T-helper 2 cell (primary cell): ENCODE measurements at regions not wholly inside any gene's neighbourhood (a gene's known extent, or its start where the extent isn't known, plus 50 kb on each side); places are given as distances from the start of the nearest gene placed in this dataset.

Experiments used
- DNase-seq, 5 experiments: peaks; one replicate each; pipeline versions ENCODE4 v3.0.0 to v3.0.0-alpha.2; 2012 to 2022

- DNase-seq: no peak
Measured at GRCh38 chr7:81648716-81649115, 121.1 kb downstream of the HGF start.

DNA sequence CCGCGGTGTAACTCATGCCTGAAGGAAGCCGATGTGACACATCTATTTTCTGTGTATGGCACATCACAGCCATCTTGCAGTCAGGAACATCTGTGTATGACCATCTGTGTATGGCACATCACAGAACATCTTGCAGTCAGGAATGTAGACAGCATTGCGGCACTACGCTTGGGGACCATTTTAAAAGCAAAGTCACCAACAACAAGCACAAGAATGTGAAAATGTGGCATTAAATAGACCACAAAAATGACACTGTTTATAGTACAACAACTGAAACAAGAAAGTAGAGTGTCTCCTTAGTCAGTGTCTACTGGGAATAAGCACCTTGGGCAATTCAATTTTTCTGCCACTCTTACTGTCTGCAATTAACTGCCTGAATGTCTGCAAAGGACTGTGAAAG lies 124.4 kb downstream of the HGF start:
- no peak for DNase-seq

DNA sequence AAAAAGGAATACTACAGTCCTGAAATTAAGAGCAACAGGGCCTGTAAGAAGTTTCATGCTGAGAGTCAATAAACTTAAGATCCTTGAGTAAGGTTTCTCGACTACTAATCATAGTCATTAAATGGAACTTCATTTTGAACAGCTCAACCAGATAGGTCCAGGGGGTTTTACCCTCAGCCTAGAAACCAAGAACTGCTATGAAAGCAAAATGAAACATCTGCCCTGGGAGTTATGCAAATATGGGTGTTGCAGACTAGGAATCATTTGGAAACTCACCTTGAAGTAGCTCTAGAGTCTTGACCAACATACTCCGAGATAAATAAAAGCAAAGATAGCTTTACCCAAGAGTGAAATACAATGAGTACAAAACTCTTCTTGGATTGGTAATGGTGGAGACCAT lies 128.0 kb downstream of the HGF start:
- DNase-seq: no peak

DNA sequence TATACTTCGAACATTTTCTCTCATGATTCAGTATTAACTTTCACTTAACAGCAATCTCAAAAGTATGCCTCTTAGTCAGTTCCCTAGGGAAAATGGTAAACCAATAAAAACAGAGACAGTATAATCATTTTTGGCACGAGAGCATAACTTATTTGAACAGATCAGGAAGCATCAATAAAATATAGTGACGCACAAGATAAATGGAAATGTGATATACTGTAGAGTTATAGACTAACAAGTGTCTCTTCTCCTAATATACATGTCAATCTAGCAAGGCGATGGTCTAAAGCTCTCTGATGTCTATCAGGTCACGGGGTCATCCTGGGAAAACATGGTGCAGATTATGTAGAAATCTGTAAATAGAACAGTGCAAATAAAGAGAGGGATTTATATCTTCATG lies 131.6 kb downstream of the HGF start:
- no peak for DNase-seq

- no peak for DNase-seq
Measured at GRCh38 chr7:81637534-81637933, 132.3 kb downstream of the HGF start.

- DNase-seq: no peak
Measured at GRCh38 chr7:81632418-81632817, 137.4 kb downstream of the HGF start.

DNA sequence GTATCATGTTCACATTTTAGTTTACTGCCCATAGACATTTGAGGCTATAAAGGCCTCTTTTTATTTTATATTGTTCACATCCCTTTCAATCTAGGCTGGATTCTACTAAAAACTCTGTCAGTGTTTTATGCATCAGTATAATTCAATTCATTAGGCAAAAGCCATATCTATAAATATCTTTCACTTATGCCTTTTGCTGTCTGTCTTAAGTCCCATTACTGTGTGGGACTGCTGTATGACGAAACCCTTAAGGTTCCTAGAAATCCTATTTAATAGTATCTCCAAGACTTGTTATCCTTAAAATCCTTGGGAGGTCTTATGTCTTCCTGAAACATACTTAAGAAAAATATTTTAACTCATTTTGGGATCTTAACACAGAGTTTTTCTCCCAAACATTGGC lies 139.2 kb downstream of the HGF start:
- DNase-seq: no peak

DNA sequence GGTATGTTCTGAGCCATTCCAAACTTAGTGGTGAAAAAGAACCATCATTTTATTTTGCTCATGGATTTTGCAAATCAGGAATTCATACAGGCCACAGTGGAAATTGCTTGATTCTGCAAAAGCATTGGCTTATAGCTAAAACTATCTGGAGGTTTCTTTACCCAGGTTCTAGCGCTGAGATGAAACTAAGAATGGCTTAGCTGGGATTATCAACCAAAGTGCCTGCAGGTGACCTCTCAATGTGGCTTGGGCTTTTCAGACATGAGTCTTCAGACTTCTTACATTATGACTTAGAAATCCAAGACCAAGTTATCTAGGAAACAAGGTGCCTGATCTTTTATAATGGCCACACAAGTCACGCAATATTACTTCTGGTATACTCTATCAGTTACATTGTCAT lies 140.1 kb downstream of the HGF start:
- no peak for DNase-seq

DNA sequence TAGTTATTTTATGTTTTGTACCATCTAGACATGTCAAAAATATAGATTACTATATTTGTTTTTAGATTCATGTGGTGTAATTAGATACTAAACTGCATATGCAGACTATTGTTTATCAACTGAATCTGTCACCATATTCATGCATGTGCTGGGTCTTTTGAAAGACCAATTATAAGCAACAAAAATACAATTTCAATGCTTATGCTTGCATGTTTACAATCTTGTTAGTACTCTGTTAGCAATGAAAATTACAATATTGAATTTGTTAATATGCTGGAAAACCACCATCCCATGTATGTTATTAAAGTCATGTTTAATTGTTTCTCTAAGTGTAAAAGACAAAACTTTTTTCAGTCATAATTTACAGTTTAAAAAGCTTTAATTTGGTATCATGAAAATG lies 140.9 kb downstream of the HGF start:
- DNase-seq: no peak

DNA sequence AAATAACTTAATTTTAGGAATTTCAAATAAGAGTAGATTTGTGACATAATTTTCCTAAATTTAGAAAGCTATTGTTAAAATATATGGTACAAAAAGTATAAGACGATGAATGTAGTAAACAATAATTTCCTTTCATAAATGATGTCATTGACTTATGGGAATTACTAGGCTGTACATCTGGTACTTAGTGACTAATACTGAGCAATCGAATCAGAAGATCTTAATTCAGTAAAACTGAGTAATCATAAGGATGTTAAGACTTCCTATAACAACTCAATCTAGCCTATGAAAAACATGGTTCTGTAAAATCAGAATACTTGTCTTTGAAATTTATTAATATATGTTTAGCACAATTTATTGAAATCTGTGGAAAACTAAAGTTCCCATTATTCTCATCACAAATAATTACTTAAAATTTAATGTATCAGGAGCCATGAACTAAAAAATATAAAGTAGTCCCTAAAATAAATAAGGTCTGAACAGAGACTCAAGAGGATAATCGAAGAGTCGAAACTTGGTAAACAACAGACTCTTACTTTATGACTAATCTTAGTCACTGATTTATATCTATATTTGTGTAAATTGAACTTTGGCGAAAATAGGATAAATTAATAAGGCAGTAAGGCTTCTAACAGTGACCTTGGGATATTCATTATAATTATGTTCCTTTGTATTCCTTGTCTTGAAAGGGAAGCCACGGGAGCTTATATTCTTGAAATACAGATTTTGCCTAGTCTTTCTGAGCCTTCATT lies 142.1 kb downstream of the HGF start:
- DNase-seq: no peak

GRCh38 chr7:81626008-81626407 lies 143.8 kb downstream of the HGF start:
- DNase-seq: no peak

- no peak for DNase-seq
Measured at GRCh38 chr7:81624650-81625631, 144.9 kb downstream of the HGF start.

GRCh38 chr7:81624021-81624592 lies 145.7 kb downstream of the HGF start:
- no peak for DNase-seq

GRCh38 chr7:81623251-81623855 lies 146.5 kb downstream of the HGF start:
- DNase-seq: no peak

DNA sequence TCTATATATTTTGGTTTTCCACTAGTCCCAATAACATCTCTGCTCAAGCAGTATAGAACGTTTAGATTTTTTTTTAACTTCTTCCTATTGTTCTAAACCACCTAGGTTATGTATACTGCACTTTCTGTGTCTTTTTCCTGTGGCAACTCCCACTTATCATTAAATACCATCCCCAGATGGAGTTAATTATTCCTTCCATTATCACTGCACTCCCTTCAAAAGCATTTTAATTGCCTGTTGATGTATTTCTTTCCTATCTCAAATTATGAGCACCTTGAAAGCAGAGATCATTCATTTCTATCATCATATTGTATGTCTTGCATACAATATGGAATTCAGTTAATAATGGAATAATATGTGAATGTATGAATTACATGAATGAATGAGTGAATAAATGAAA lies 148.0 kb downstream of the HGF start:
- no peak for DNase-seq

- DNase-seq: no peak
Measured at GRCh38 chr7:81618396-81619014, 151.3 kb downstream of the HGF start.

GRCh38 chr7:81616951-81617350 lies 152.9 kb downstream of the HGF start:
- DNase-seq: no peak

- no peak for DNase-seq
Measured at GRCh38 chr7:81611805-81612204, 158.0 kb downstream of the HGF start.

GRCh38 chr7:81611040-81611439 lies 158.8 kb downstream of the HGF start:
- DNase-seq: no peak

DNA sequence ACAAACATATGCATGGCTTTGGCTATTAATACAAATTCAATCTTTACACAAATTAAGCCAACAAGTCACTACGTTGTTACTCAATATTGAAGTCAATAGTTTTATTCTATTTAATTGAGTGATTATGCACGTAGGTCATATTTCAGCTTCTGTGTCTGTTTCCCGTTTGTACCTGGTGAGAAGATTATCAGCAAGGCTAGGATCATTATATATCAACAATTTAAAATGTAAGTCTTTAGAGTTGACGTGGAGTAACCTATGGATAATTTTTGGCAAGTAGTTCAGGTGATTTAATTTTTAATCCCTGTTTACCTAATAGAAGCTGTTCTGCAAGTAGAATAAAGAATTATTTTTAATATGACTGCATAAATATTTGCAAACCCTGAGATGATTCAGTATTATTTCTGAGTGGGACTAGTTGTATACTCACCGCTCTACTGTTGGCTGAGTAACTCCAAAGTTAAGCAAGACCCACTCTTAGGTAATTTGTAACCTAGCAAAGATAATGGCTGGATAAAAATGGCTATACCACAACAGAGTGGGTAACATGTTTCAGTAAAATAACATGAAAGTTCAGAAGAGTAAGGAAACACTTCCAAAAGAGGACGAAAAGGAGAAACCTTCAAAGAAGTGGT lies 161.0 kb downstream of the HGF start:
- no peak for DNase-seq

GRCh38 chr7:81607987-81608386 lies 161.9 kb downstream of the HGF start:
- no peak for DNase-seq
